DND-41 (cell line): ENCODE measurements at regions not wholly inside any gene's neighbourhood (a gene's known extent, or its start where the extent isn't known, plus 50 kb on each side); places are given as distances from the start of the nearest gene placed in this dataset.

Experiments
- ATAC-seq: fragments of 200-7000 bp; cut with Tn5 transposase; 3 replicates; pipeline ENCODE4 v1.9.1; 2021; ENCODE audit warnings: low read depth; ENCODE audit not compliant: insufficient read depth
- DNase-seq: peaks from one replicate; pipeline ENCODE4 v3.0.0-alpha.2; 2020
- H2AFZ ChIP-seq: 2 replicates; pipeline ENCODE4 v1.6.0; 2012; ENCODE audit warnings: low read depth, low read length
- H3K27ac ChIP-seq: 2 replicates; pipeline ENCODE4 v1.5.1; 2012; ENCODE audit warnings: low read length, inconsistent platforms
- H3K27me3 ChIP-seq: fragments of 200-600 bp; sonication (generic); 2 replicates; pipeline ENCODE4 v1.6.0; 2012; ENCODE audit warnings: low read length, mild to moderate bottlenecking, inconsistent platforms; ENCODE audit not compliant: insufficient read depth, poor library complexity
- H3K36me3 ChIP-seq: 2 replicates; pipeline ENCODE4 v1.5.1; 2012; ENCODE audit warnings: low read length, inconsistent platforms; ENCODE audit not compliant: insufficient read depth
- H3K4me1 ChIP-seq: 2 replicates; pipeline ENCODE4 v1.5.1; 2012; ENCODE audit warnings: mild to moderate bottlenecking, low read length; ENCODE audit not compliant: insufficient read depth
- H3K4me2 ChIP-seq: 2 replicates; pipeline ENCODE4 v1.6.0; 2012; ENCODE audit warnings: mild to moderate bottlenecking, moderate library complexity, low read length, inconsistent platforms; ENCODE audit not compliant: insufficient read depth
- H3K4me3 ChIP-seq, 2 experiments: fragments of 200-600 bp in 1 of 2; shearing (Covaris generic) in 1 of 2; 2 replicates each; pipeline ENCODE4 v1.5.1; 2012 to 2016; ENCODE audit warnings: inconsistent platforms in 2 of 2, low read length in 2 of 2, mild to moderate bottlenecking in 2 of 2, low read depth in 1 of 2, moderate library complexity in 1 of 2
- H3K79me2 ChIP-seq: 2 replicates; pipeline ENCODE4 v1.6.0; 2012; ENCODE audit warnings: low read length, inconsistent platforms; ENCODE audit not compliant: insufficient read depth
- H3K9ac ChIP-seq: 2 replicates; pipeline ENCODE4 v1.6.0; 2012; ENCODE audit warnings: low read depth, mild to moderate bottlenecking, inconsistent platforms, low read length, moderate library complexity
- H3K9me3 ChIP-seq: 2 replicates; pipeline ENCODE4 v1.5.1; 2012; ENCODE audit warnings: low read length, moderate library complexity, mild to moderate bottlenecking, inconsistent platforms; ENCODE audit not compliant: insufficient read depth, severe bottlenecking
- H4K20me1 ChIP-seq: 2 replicates; pipeline ENCODE4 v1.6.0; 2012; ENCODE audit warnings: low read length; ENCODE audit not compliant: insufficient read depth
- EZH2 ChIP-seq: IDR thresholded peaks from 3 replicates; pipeline ENCODE4 v1.6.1; 2012; ENCODE audit warnings: borderline replicate concordance, low read depth, mild to moderate bottlenecking, moderate library complexity, low read length, inconsistent platforms; ENCODE audit not compliant: severe bottlenecking
- TF ChIP-seq, protein P1 (sequence below): IDR thresholded peaks from 2 replicates; pipeline ENCODE4 v1.5.1; 2012; ENCODE audit warnings: borderline replicate concordance, low read length, moderate library complexity, mild to moderate bottlenecking; ENCODE audit not compliant: poor library complexity, severe bottlenecking; ENCODE audit errors: extremely low read depth

DNA sequence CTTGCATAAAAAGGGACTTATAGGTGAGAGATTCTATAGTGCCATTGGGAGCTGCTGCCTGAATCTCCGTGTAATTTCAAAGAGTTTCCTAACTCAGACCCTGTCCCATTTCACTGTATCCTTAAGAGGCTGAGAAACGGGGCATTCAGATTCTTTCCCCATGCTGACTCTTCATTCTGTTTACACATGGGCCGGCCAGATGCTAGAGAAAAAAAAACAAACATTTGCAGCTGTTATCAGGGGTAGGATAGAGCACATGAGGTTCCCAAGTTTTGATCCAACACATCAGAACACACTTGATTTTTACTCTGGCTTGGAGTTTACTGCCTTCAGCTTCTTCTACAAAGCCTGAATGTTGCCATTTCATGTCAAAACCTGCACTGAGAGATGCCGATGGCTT lies 215.9 kb upstream of the TPRG1 start:
- DNase-seq (no peak), ATAC-seq (no peak)
- TF ChIP-seq, protein P1, sequence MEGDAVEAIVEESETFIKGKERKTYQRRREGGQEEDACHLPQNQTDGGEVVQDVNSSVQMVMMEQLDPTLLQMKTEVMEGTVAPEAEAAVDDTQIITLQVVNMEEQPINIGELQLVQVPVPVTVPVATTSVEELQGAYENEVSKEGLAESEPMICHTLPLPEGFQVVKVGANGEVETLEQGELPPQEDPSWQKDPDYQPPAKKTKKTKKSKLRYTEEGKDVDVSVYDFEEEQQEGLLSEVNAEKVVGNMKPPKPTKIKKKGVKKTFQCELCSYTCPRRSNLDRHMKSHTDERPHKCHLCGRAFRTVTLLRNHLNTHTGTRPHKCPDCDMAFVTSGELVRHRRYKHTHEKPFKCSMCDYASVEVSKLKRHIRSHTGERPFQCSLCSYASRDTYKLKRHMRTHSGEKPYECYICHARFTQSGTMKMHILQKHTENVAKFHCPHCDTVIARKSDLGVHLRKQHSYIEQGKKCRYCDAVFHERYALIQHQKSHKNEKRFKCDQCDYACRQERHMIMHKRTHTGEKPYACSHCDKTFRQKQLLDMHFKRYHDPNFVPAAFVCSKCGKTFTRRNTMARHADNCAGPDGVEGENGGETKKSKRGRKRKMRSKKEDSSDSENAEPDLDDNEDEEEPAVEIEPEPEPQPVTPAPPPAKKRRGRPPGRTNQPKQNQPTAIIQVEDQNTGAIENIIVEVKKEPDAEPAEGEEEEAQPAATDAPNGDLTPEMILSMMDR, result no peak
- Histone ChIP-seq H3K4me2 (no peak overlapping the region), H3K9ac (no peak overlapping the region), H3K27ac (no peak overlapping the region), H3K4me1 (no peaks in the 10 kb centered on the region), H3K36me3 (no peaks in the 10 kb centered on the region), H3K27me3 (no peaks in the 10 kb centered on the region), H3K4me3 (no peak overlapping the region), H3K9me3 (no peaks in the 10 kb centered on the region), H3K79me2 (no peaks in the 10 kb centered on the region), H4K20me1 (no peaks in the 10 kb centered on the region), H2AFZ (no peak overlapping the region)

DNA sequence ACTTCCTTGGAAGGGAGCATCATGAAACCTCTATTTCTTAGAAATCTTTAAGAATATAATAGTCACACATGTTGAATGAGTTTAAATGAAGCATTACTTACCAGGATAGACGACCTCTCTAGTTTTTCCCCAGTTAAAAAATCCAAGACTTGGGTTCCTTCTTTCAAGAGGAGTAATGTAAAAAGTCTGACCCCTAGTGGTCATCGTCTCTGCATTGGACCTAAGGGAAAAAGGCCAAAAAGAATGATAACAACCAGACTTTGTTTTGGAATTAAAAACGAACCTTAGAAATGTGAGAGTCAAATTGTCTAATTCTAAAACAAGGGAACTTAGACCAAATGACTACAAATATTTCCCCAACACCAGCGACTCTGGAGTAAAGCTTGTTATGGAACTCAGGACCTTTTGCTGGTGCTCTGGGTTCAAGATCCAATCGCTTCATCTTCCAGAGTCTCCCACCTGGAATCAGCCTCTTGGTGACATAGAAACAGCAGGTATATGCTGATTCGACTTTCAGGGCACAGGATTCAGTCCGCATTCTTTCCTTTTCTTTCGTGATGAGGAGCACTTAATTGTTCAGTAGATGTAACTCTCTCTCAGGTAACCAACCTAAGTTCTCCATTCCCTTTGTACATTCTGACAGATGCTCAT lies 214.8 kb upstream of the TPRG1 start:
- no peaks in the 10 kb centered on the region for H3K27me3 ChIP-seq
- ATAC-seq (0 out of 3 replicates have a peak, but pooled peaks have one; percentile 46), DNase-seq (peak; percentile 36)
- no peak overlapping the region for H3K4me2 ChIP-seq
- no peaks in the 10 kb centered on the region for H4K20me1 ChIP-seq
- H3K9me3 ChIP-seq, result no peaks in the 10 kb centered on the region
- no peak overlapping the region for H2AFZ ChIP-seq
- H3K79me2 ChIP-seq, result no peaks in the 10 kb centered on the region
- peaks cover 6% of the 10 kb centered on the region for H3K4me1 ChIP-seq
- no peak overlapping the region for H3K9ac ChIP-seq
- TF ChIP-seq EZH2, result no peak
- TF ChIP-seq, protein P1, result peak; percentile 81
- H3K27ac ChIP-seq, result no peak overlapping the region
- no peak overlapping the region for H3K4me3 ChIP-seq
- no peaks in the 10 kb centered on the region for H3K36me3 ChIP-seq

DNA sequence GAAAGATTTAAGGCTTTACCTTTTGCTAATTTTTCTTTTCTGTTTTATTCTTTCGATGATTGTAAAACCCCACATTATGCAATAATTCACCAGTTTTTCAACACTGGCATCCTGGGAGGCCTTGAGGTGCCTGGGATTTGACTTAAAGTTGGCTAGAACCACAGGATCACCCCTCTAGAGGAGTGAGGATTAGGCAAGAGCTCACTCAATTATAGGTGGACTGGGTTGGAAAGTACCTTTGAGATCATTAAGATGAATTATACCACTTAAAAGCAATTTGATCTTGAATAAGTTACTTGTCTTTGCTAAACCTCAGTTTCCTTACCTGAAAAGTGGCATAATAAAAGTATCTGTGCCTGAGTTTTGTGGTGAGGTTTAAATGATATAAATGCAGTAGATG lies 212.8 kb upstream of the TPRG1 start:
- Histone ChIP-seq H3K9ac (no peak overlapping the region), H3K27ac (no peak overlapping the region), H3K9me3 (no peaks in the 10 kb centered on the region), H3K79me2 (no peaks in the 10 kb centered on the region), H3K4me1 (peaks cover 16% of the 10 kb centered on the region), H4K20me1 (no peaks in the 10 kb centered on the region), H3K36me3 (no peaks in the 10 kb centered on the region), H3K4me2 (no peak overlapping the region), H3K27me3 (no peaks in the 10 kb centered on the region), H2AFZ (no peak overlapping the region), H3K4me3 (no peak overlapping the region)
- no peak for TF ChIP-seq EZH2
- TF ChIP-seq, protein P1, result no peak
- no peak for DNase-seq
- no peak for ATAC-seq
